Urinary bladder (tissue), 3 donors: ENCODE measurements at regions not wholly inside any gene's neighbourhood (a gene's known extent, or its start where the extent isn't known, plus 50 kb on each side); places are given as distances from the start of the nearest gene placed in this dataset.

Experiments used
- DNase-seq: peaks from one replicate; pipeline ENCODE4 v3.0.0-alpha.2; 2015; ENCODE audit errors: extremely low spot score
- H3K27ac ChIP-seq: one replicate; pipeline ENCODE4 v1.5.1; 2013; ENCODE audit warnings: low read depth, mild to moderate bottlenecking, moderate library complexity
- H3K36me3 ChIP-seq: one replicate; pipeline ENCODE4 v1.6.1; 2013; ENCODE audit warnings: mild to moderate bottlenecking, moderate library complexity; ENCODE audit not compliant: insufficient read depth
- H3K4me1 ChIP-seq: one replicate; pipeline ENCODE4 v1.6.1; 2013; ENCODE audit warnings: mild to moderate bottlenecking, moderate library complexity; ENCODE audit not compliant: insufficient read depth
- H3K4me3 ChIP-seq: one replicate; pipeline ENCODE4 v1.5.1; 2013; ENCODE audit warnings: low read depth, low read length
- WGBS: extraction: QIAGEN DNeasy Blood & Tissue Kit; methylation state at CpG from one replicate; pipeline ENCODE4 v1.1.7; 2013; 5-methylcytosine and 5-hydroxymethylcytosine counted together
- donor health status: healthy with polysubstance abuse.
- donor health status: healthy.

GRCh38 chr4:23547601-23548000 lies 342.2 kb downstream of the PPARGC1A start:
- 55% methylated on average over 3 of the region's 3 CpGs for WGBS
- no peaks in the 10 kb centered on the region for H3K36me3 ChIP-seq
- no peak for DNase-seq
- H3K27ac ChIP-seq, result no peak overlapping the region
- H3K4me1 ChIP-seq, result no peaks in the 10 kb centered on the region
- no peak overlapping the region for H3K4me3 ChIP-seq

GRCh38 chr4:23547096-23547495 lies 342.8 kb downstream of the PPARGC1A start:
- WGBS, result 92% methylated on average over 2 of the region's 2 CpGs
- DNase-seq, result no peak
- H3K4me3 ChIP-seq, result no peak overlapping the region
- H3K4me1 ChIP-seq, result no peaks in the 10 kb centered on the region
- no peaks in the 10 kb centered on the region for H3K36me3 ChIP-seq
- H3K27ac ChIP-seq, result no peak overlapping the region

DNA sequence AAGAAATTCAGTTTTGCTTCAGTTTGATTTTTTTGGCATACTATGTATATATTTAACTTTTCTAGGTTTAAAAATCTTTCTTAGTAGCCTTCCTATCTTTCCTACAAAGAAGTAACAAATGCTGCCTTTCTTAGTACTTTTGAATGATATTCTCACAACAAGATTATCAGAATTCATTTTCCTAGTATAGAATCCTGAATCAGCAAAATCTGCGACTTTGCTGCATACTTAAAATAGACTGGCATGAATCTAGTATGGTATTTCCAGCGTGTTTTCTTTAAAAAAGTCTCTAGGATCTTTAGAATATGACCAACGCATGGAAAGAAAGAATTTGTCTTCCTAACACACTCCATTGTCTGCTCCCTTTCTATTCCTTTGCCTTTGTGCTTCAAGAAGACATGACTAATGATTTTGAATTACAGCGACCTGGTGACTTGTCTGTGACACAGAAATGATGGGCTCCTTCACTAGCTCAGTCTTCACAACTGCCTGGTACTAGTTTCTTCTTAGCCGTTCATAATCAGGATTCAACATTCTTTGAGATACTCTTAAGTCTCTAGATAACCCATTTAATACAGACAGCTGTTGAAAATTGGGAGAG lies 349.8 kb downstream of the PPARGC1A start:
- no peak overlapping the region for H3K27ac ChIP-seq
- 68% methylated on average over 5 of the region's 5 CpGs for WGBS
- no peaks in the 10 kb centered on the region for H3K36me3 ChIP-seq
- no peak overlapping the region for H3K4me3 ChIP-seq
- H3K4me1 ChIP-seq, result no peaks in the 10 kb centered on the region
- DNase-seq, result no peak

DNA sequence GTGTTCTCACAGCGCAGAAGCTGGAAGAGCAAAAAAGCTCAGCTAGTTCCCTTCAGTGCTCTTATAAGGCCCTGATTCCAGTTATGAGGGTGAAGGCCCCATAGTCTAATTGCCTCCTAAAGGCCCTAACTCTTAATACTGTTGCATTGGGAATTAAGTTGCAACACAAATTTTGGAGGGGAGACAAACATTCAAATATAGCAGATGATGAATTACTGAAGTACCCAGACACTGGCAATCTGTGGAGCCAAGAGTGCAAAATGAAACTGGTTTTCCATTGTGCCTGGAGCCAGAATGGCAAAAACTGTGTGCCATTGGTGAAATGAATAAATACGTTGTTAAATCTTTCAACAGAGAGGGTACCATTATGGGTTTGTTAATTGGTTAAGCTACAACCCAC lies 356.0 kb downstream of the PPARGC1A start:
- DNase-seq, result no peak
- no peaks in the 10 kb centered on the region for H3K4me1 ChIP-seq
- WGBS, result 93% methylated on average over 2 of the region's 2 CpGs

GRCh38 chr4:23516716-23517115 lies 373.1 kb downstream of the PPARGC1A start:
- no peak overlapping the region for H3K27ac ChIP-seq
- no peak for DNase-seq
- H3K36me3 ChIP-seq, result no peaks in the 10 kb centered on the region
- WGBS, result 79% methylated on average over 3 of the region's 3 CpGs
- no peak overlapping the region for H3K4me3 ChIP-seq
- H3K4me1 ChIP-seq, result no peaks in the 10 kb centered on the region

More for the DNA sequence above, 356.0 kb downstream of the PPARGC1A start:
- Histone ChIP-seq H3K27ac (no peak overlapping the region), H3K4me3 (no peak overlapping the region), H3K36me3 (no peaks in the 10 kb centered on the region)

GRCh38 chr4:23504083-23504482 lies 385.8 kb downstream of the PPARGC1A start:
- WGBS, result 59% methylated on average over 2 of the region's 2 CpGs

DNA sequence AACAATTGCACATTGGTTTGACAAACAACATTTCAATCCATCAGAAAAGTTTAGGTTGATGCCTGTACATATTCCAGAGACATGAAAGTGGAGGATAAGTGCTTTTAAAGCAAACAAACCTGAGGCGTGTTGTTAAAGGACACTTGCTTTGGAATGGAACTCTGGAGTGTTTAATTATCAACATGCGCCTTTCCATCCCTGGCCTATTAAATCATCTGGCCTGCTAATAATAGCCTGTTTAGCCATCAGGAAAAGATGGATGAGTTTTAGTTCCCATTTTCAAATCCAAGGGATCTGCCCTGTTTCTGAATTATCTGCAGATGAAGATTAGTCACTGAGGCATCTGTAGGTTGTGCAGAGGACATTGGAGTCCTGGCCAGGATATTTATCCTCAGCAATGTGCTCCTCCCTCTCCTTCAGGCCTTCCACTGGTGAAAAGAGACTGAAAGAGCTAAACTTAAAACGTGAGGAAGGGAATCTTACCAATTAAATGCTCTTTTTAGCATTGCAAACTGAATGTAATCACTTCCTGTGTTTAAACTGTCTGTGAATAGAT lies 388.9 kb downstream of the PPARGC1A start:
- no peak overlapping the region for H3K27ac ChIP-seq
- no peak overlapping the region for H3K4me3 ChIP-seq
- 36% methylated on average over 3 of the region's 3 CpGs for WGBS
- no peak for DNase-seq
- H3K4me1 ChIP-seq, result no peaks in the 10 kb centered on the region
- H3K36me3 ChIP-seq, result no peaks in the 10 kb centered on the region

More at GRCh38 chr4:23504083-23504482, 385.8 kb downstream of the PPARGC1A start:
- no peak for DNase-seq
- no peak overlapping the region for H3K27ac ChIP-seq
- no peaks in the 10 kb centered on the region for H3K36me3 ChIP-seq
- no peaks in the 10 kb centered on the region for H3K4me1 ChIP-seq
- H3K4me3 ChIP-seq, result no peak overlapping the region

GRCh38 chr4:23485801-23486200 lies 404.0 kb downstream of the PPARGC1A start:
- no peak for DNase-seq
- no peaks in the 10 kb centered on the region for H3K36me3 ChIP-seq
- no peaks in the 10 kb centered on the region for H3K4me1 ChIP-seq
- no peak overlapping the region for H3K27ac ChIP-seq
- H3K4me3 ChIP-seq, result no peak overlapping the region

- H3K4me3 ChIP-seq, result no peak overlapping the region
- H3K36me3 ChIP-seq, result no peaks in the 10 kb centered on the region
- 20% methylated on average over 4 of the region's 4 CpGs for WGBS
- no peak overlapping the region for H3K27ac ChIP-seq
- H3K4me1 ChIP-seq, result no peaks in the 10 kb centered on the region
- DNase-seq, result no peak
These were observed 405.2 kb downstream of the PPARGC1A start for GRCh38 chr4:23484689-23485088.

- Histone ChIP-seq H3K36me3 (no peaks in the 10 kb centered on the region), H3K27ac (no peak overlapping the region), H3K4me1 (no peaks in the 10 kb centered on the region), H3K4me3 (no peak overlapping the region)
- WGBS, result 54% methylated on average over 5 of the region's 5 CpGs
- DNase-seq, result no peak
These were observed 406.4 kb downstream of the PPARGC1A start for GRCh38 chr4:23483320-23483960.

- H3K4me3 ChIP-seq, result no peak overlapping the region
- DNase-seq, result no peak
- H3K4me1 ChIP-seq, result no peaks in the 10 kb centered on the region
- no peaks in the 10 kb centered on the region for H3K36me3 ChIP-seq
- no peak overlapping the region for H3K27ac ChIP-seq
- whole genome bisulfite sequencing, result 81% methylated on average over 1 of the region's 1 CpG
These were observed 408.3 kb downstream of the PPARGC1A start for GRCh38 chr4:23481566-23481965.

GRCh38 chr4:23477905-23478304 lies 411.9 kb downstream of the PPARGC1A start:
- H3K27ac ChIP-seq, result no peak overlapping the region
- no peak overlapping the region for H3K4me3 ChIP-seq

DNA sequence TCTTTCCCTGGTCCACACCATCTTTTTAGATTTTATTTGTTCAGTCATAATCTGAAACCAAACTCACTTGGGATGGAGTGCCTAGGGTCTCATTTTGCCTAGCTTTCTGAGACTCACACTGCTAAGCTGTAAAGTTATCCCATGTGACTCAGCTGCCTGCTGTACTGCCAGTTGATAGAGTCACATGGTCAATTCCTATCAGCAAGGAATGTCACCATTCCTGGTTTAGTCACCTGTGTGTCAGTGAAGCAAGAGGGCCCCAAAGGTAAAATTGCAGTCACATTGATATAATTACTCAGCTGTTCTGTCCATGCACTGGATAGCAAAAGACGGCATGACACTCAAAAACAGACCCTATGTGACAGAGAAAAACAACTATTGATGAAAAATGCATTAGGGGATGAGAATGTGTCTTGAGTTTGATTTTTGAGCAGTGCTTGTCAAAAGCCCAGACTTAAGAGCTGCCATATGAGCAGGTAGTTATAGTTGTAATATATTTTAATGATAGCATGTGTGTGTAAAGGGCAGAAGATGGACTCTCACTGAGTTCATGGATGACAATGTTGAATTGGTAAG lies 413.2 kb downstream of the PPARGC1A start:
- H3K36me3 ChIP-seq, result no peaks in the 10 kb centered on the region
- no peak overlapping the region for H3K4me3 ChIP-seq
- WGBS, result 71% methylated on average over 1 of the region's 1 CpG
- no peaks in the 10 kb centered on the region for H3K4me1 ChIP-seq
- no peak for DNase-seq
- no peak overlapping the region for H3K27ac ChIP-seq

More at GRCh38 chr4:23477905-23478304, 411.9 kb downstream of the PPARGC1A start:
- no peak for DNase-seq
- no peaks in the 10 kb centered on the region for H3K36me3 ChIP-seq
- no peaks in the 10 kb centered on the region for H3K4me1 ChIP-seq

DNA sequence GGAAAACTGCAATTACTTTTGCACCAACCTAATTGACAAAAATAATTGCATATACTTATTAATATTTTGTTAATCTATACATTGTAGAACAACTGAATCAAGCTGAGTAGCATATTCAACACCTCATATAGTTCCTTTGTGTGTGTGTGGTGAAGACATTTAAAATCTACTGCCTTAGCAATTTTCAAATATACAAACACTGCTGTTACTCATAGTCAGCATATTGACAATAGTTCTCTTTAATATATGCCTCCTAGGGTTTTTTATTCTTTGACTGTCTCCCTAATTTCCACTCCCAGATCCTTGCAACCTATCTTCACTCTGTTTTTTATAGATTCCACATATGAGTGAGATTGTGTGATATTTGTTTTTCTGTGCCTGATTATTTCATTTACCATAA lies 426.8 kb downstream of the PPARGC1A start:
- Histone ChIP-seq H3K4me3 (no peak overlapping the region), H3K4me1 (no peaks in the 10 kb centered on the region), H3K27ac (no peak overlapping the region), H3K36me3 (no peaks in the 10 kb centered on the region)
- no peak for DNase-seq
